GM23338 (cell line): ENCODE measurements at regions not wholly inside any gene's neighbourhood (a gene's known extent, or its start where the extent isn't known, plus 50 kb on each side); places are given as distances from the start of the nearest gene placed in this dataset.

ENCODE experiments used
- CREB1 ChIP-seq: fragments of 250-450 bp; sonication (Bioruptor Pico); IDR thresholded peaks from 2 replicates; pipeline ENCODE4 v1.5.0; 2020; ENCODE audit warnings: low read depth, mild to moderate bottlenecking, moderate library complexity
- EZH2 ChIP-seq: fragments of 200-600 bp; sonication (generic); IDR thresholded peaks from one replicate; pipeline ENCODE4 v1.8.0; 2017; ENCODE audit warnings: antibody characterized with exemption, mild to moderate bottlenecking, low read depth; ENCODE audit not compliant: unreplicated experiment
- EZH2phosphoT487 ChIP-seq: fragments of 200-600 bp; sonication (generic); IDR thresholded peaks from one replicate; pipeline ENCODE4 v1.8.1; 2018; ENCODE audit warnings: antibody characterized with exemption; ENCODE audit not compliant: unreplicated experiment
- JUNB ChIP-seq: IDR thresholded peaks from one replicate; pipeline ENCODE4 v1.6.1; 2016; ENCODE audit warnings: antibody characterized with exemption; ENCODE audit not compliant: unreplicated experiment
- NANOG ChIP-seq: IDR thresholded peaks from 2 replicates; pipeline ENCODE4 v1.6.1; 2016; ENCODE audit warnings: antibody characterized with exemption, borderline replicate concordance
- POLR2AphosphoS5 ChIP-seq: IDR thresholded peaks from 2 replicates; pipeline ENCODE4 v1.6.1; 2016; ENCODE audit warnings: antibody characterized with exemption, low read depth
- STAT1 ChIP-seq: IDR thresholded peaks from one replicate; pipeline ENCODE4 v1.6.1; 2016; ENCODE audit warnings: antibody characterized with exemption; ENCODE audit not compliant: unreplicated experiment
- ZNF114 ChIP-seq: fragments of 250-450 bp; sonication (Bioruptor Pico); IDR thresholded peaks from 2 replicates; pipeline ENCODE4 v1.5.0; 2020; ENCODE audit warnings: mild to moderate bottlenecking, moderate library complexity
- ZNF331 ChIP-seq: fragments of 250-450 bp; sonication (Bioruptor Pico); IDR thresholded peaks from 2 replicates; pipeline ENCODE4 v1.5.0; 2020; ENCODE audit warnings: low read depth, mild to moderate bottlenecking, moderate library complexity
- TF ChIP-seq, protein P1 (sequence below): IDR thresholded peaks from one replicate; pipeline ENCODE4 v1.6.1; 2018; ENCODE audit warnings: antibody characterized with exemption; ENCODE audit not compliant: unreplicated experiment
- TF ChIP-seq, protein P2 (sequence below), 2 experiments: fragments of 200-600 bp in 1 of 2; sonication (generic) in 1 of 2; conservative IDR thresholded peaks; 2 replicates each; pipeline versions ENCODE4 v1.5.1 to v1.6.1; 2016 to 2017; ENCODE audit warnings: antibody characterized with exemption in 2 of 2, low read depth in 2 of 2, mild to moderate bottlenecking in 2 of 2, moderate library complexity in 1 of 2
- TF ChIP-seq, protein P3 (sequence below): IDR thresholded peaks from 2 replicates; pipeline ENCODE4 v1.6.1; 2016; ENCODE audit warnings: antibody characterized with exemption
- TF ChIP-seq, protein P4 (sequence below): fragments of 250-450 bp; sonication (Bioruptor Pico); IDR thresholded peaks from 2 replicates; pipeline ENCODE4 v1.5.0; 2020; ENCODE audit warnings: mild to moderate bottlenecking, moderate library complexity

DNA sequence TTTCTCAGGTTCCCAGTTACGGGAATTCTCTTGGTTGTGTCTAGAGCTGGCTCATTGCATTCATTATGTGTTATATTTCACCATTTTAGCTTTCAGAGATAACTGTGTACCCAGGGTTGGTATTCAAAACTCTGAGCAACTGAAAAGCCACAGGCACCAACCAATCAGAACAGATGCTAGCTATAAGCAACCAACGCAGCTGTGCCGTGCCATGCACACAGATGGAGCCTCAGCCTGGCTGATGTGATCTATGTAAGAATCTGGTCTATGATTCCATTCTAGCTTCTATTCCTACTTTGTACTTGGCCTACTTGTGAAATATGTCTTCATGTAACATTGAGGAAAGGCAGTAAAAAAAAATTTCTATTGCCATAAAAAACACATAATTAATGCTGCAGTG, 95.0 kb upstream of the CCDC80 start:
- TF ChIP-seq, protein P1, sequence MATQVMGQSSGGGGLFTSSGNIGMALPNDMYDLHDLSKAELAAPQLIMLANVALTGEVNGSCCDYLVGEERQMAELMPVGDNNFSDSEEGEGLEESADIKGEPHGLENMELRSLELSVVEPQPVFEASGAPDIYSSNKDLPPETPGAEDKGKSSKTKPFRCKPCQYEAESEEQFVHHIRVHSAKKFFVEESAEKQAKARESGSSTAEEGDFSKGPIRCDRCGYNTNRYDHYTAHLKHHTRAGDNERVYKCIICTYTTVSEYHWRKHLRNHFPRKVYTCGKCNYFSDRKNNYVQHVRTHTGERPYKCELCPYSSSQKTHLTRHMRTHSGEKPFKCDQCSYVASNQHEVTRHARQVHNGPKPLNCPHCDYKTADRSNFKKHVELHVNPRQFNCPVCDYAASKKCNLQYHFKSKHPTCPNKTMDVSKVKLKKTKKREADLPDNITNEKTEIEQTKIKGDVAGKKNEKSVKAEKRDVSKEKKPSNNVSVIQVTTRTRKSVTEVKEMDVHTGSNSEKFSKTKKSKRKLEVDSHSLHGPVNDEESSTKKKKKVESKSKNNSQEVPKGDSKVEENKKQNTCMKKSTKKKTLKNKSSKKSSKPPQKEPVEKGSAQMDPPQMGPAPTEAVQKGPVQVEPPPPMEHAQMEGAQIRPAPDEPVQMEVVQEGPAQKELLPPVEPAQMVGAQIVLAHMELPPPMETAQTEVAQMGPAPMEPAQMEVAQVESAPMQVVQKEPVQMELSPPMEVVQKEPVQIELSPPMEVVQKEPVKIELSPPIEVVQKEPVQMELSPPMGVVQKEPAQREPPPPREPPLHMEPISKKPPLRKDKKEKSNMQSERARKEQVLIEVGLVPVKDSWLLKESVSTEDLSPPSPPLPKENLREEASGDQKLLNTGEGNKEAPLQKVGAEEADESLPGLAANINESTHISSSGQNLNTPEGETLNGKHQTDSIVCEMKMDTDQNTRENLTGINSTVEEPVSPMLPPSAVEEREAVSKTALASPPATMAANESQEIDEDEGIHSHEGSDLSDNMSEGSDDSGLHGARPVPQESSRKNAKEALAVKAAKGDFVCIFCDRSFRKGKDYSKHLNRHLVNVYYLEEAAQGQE: no peak
- TF ChIP-seq POLR2AphosphoS5: no peak
- TF ChIP-seq EZH2: no peak
- TF ChIP-seq, protein P2, sequence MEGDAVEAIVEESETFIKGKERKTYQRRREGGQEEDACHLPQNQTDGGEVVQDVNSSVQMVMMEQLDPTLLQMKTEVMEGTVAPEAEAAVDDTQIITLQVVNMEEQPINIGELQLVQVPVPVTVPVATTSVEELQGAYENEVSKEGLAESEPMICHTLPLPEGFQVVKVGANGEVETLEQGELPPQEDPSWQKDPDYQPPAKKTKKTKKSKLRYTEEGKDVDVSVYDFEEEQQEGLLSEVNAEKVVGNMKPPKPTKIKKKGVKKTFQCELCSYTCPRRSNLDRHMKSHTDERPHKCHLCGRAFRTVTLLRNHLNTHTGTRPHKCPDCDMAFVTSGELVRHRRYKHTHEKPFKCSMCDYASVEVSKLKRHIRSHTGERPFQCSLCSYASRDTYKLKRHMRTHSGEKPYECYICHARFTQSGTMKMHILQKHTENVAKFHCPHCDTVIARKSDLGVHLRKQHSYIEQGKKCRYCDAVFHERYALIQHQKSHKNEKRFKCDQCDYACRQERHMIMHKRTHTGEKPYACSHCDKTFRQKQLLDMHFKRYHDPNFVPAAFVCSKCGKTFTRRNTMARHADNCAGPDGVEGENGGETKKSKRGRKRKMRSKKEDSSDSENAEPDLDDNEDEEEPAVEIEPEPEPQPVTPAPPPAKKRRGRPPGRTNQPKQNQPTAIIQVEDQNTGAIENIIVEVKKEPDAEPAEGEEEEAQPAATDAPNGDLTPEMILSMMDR (conservative IDR thresholded peaks at IDR 0.05; ENCODE audit: low read depth in 2 of 2): no peak
- TF ChIP-seq EZH2phosphoT487: no peak
- TF ChIP-seq, protein P3, sequence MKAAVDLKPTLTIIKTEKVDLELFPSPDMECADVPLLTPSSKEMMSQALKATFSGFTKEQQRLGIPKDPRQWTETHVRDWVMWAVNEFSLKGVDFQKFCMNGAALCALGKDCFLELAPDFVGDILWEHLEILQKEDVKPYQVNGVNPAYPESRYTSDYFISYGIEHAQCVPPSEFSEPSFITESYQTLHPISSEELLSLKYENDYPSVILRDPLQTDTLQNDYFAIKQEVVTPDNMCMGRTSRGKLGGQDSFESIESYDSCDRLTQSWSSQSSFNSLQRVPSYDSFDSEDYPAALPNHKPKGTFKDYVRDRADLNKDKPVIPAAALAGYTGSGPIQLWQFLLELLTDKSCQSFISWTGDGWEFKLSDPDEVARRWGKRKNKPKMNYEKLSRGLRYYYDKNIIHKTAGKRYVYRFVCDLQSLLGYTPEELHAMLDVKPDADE: no peak
- no peak for TF ChIP-seq JUNB
- no peak for TF ChIP-seq CREB1 (CRISPR knock-in tag)
- no peak for TF ChIP-seq STAT1
- TF ChIP-seq ZNF331 (CRISPR knock-in tag): no peak
- TF ChIP-seq ZNF114 (CRISPR knock-in tag): no peak
- TF ChIP-seq NANOG: no peak
- TF ChIP-seq, protein P4, sequence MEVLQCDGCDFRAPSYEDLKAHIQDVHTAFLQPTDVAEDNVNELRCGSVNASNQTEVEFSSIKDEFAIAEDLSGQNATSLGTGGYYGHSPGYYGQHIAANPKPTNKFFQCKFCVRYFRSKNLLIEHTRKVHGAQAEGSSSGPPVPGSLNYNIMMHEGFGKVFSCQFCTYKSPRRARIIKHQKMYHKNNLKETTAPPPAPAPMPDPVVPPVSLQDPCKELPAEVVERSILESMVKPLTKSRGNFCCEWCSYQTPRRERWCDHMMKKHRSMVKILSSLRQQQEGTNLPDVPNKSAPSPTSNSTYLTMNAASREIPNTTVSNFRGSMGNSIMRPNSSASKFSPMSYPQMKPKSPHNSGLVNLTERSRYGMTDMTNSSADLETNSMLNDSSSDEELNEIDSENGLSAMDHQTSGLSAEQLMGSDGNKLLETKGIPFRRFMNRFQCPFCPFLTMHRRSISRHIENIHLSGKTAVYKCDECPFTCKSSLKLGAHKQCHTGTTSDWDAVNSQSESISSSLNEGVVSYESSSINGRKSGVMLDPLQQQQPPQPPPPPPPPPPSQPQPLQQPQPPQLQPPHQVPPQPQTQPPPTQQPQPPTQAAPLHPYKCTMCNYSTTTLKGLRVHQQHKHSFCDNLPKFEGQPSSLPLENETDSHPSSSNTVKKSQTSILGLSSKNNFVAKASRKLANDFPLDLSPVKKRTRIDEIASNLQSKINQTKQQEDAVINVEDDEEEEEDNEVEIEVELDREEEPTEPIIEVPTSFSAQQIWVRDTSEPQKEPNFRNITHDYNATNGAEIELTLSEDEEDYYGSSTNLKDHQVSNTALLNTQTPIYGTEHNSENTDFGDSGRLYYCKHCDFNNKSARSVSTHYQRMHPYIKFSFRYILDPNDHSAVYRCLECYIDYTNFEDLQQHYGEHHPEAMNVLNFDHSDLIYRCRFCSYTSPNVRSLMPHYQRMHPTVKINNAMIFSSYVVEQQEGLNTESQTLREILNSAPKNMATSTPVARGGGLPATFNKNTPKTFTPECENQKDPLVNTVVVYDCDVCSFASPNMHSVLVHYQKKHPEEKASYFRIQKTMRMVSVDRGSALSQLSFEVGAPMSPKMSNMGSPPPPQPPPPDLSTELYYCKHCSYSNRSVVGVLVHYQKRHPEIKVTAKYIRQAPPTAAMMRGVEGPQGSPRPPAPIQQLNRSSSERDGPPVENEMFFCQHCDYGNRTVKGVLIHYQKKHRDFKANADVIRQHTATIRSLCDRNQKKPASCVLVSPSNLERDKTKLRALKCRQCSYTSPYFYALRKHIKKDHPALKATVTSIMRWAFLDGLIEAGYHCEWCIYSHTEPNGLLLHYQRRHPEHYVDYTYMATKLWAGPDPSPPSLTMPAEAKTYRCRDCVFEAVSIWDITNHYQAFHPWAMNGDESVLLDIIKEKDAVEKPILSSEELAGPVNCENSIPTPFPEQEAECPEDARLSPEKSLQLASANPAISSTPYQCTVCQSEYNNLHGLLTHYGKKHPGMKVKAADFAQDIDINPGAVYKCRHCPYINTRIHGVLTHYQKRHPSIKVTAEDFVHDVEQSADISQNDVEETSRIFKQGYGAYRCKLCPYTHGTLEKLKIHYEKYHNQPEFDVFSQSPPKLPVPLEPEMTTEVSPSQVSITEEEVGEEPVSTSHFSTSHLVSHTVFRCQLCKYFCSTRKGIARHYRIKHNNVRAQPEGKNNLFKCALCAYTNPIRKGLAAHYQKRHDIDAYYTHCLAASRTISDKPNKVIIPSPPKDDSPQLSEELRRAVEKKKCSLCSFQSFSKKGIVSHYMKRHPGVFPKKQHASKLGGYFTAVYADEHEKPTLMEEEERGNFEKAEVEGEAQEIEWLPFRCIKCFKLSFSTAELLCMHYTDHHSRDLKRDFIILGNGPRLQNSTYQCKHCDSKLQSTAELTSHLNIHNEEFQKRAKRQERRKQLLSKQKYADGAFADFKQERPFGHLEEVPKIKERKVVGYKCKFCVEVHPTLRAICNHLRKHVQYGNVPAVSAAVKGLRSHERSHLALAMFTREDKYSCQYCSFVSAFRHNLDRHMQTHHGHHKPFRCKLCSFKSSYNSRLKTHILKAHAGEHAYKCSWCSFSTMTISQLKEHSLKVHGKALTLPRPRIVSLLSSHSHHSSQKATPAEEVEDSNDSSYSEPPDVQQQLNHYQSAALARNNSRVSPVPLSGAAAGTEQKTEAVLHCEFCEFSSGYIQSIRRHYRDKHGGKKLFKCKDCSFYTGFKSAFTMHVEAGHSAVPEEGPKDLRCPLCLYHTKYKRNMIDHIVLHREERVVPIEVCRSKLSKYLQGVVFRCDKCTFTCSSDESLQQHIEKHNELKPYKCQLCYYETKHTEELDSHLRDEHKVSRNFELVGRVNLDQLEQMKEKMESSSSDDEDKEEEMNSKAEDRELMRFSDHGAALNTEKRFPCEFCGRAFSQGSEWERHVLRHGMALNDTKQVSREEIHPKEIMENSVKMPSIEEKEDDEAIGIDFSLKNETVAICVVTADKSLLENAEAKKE (CRISPR knock-in tag): no peak
